MM.1S (cell line): ENCODE measurements at regions not wholly inside any gene's neighbourhood (a gene's known extent, or its start where the extent isn't known, plus 50 kb on each side); places are given as distances from the start of the nearest gene placed in this dataset.

Experiments
- DNase-seq: peaks from one replicate; pipeline ENCODE4 v3.0.0-alpha.2; 2015
- H2AFZ ChIP-seq: fragments of 300-600 bp; sonication (generic); 2 replicates; pipeline ENCODE4 v1.6.0; 2016; ENCODE audit warnings: antibody characterized with exemption, low read length
- H3F3A ChIP-seq: fragments of 300-600 bp; sonication (generic); 2 replicates; pipeline ENCODE4 v1.6.1; 2016; ENCODE audit warnings: mild to moderate bottlenecking, antibody characterized with exemption, low read length, moderate library complexity, mixed read lengths; ENCODE audit not compliant: insufficient read depth
- H3K27ac ChIP-seq: fragments of 300-600 bp; sonication (generic); 2 replicates; pipeline ENCODE4 v1.5.1; 2016; ENCODE audit warnings: mild to moderate bottlenecking, low read length
- H3K27me3 ChIP-seq: fragments of 300-600 bp; sonication (generic); replicated peaks from 2 replicates; pipeline ENCODE4 v1.6.0; 2016; ENCODE audit warnings: low read length; ENCODE audit not compliant: insufficient read depth
- H3K36me3 ChIP-seq: fragments of 300-600 bp; sonication (generic); replicated peaks from 2 replicates; pipeline ENCODE4 v1.6.1; 2016; ENCODE audit warnings: mild to moderate bottlenecking, low read length, mixed read lengths; ENCODE audit not compliant: insufficient read depth
- H3K4me1 ChIP-seq: fragments of 300-600 bp; sonication (generic); 2 replicates; pipeline ENCODE4 v1.6.1; 2016; ENCODE audit warnings: low read length, mixed read lengths
- H3K4me2 ChIP-seq: fragments of 300-600 bp; sonication (generic); 2 replicates; pipeline ENCODE4 v1.6.0; 2016; ENCODE audit warnings: low read depth, low read length
- H3K4me3 ChIP-seq: fragments of 300-600 bp; sonication (generic); 2 replicates; pipeline ENCODE4 v1.5.1; 2016; ENCODE audit warnings: low read length, mixed read lengths
- H3K79me2 ChIP-seq: fragments of 300-600 bp; sonication (generic); 2 replicates; pipeline ENCODE4 v1.6.1; 2016; ENCODE audit warnings: mixed run types, low read length, mixed read lengths
- H3K9ac ChIP-seq: fragments of 300-600 bp; sonication (generic); 2 replicates; pipeline ENCODE4 v1.6.1; 2016; ENCODE audit warnings: low read length, mixed read lengths
- H3K9me2 ChIP-seq: fragments of 300-600 bp; sonication (generic); replicated peaks from 2 replicates; pipeline ENCODE4 v1.6.1; 2016; ENCODE audit warnings: mild to moderate bottlenecking, low read length, mixed read lengths; ENCODE audit not compliant: insufficient read depth
- H3K9me3 ChIP-seq: fragments of 300-600 bp; sonication (generic); replicated peaks from 2 replicates; pipeline ENCODE4 v1.6.1; 2016; ENCODE audit warnings: mild to moderate bottlenecking, low read length, mixed read lengths; ENCODE audit not compliant: insufficient read depth
- H4K20me1 ChIP-seq: fragments of 300-600 bp; sonication (generic); 2 replicates; pipeline ENCODE4 v1.6.1; 2016; ENCODE audit warnings: mild to moderate bottlenecking, low read length, moderate library complexity, mixed read lengths; ENCODE audit not compliant: insufficient read depth
- CTCF ChIP-seq: fragments of 300-600 bp; sonication (generic); IDR thresholded peaks from 2 replicates; pipeline ENCODE4 v1.5.1; 2016; ENCODE audit warnings: antibody characterized with exemption, low read length, mixed read lengths
- EZH2 ChIP-seq: fragments of 300-600 bp; sonication (generic); optimal IDR thresholded peaks from 2 replicates; pipeline ENCODE3; 2017; ENCODE audit warnings: low read depth, mild to moderate bottlenecking, antibody characterized with exemption, low read length, mixed read lengths
- EZH2phosphoT487 ChIP-seq: fragments of 300-600 bp; sonication (generic); IDR thresholded peaks from 2 replicates; pipeline ENCODE4 v1.6.1; 2018; ENCODE audit warnings: antibody characterized with exemption, low read length

DNA sequence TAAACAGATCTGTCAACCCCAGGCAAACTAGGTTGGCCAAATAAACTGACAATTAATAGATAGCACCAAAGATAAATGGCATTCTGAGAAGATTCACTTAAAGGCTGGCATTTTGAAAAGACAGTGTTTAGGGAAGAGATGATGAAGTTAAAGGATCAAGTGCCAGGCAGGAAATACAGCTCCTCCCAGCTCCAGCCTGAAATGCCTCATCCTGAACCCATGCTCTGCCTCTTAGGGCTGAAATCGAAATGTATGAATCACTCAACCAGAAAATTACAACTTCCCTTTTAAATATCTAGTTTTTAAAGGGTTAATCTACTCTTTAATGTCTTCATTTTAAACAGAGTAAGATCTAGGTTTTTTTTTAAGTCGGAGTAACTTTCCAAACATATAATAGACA, 171.2 kb upstream of the UBL3 start:
- Histone ChIP-seq H3K9ac (no peak overlapping the region), H3F3A (no peaks in the 10 kb centered on the region), H3K9me2 (no peaks in the 10 kb centered on the region), H4K20me1 (no peaks in the 10 kb centered on the region), H3K9me3 (no peaks in the 10 kb centered on the region), H3K4me3 (no peak overlapping the region), H3K4me2 (no peak overlapping the region), H2AFZ (no peak overlapping the region), H3K79me2 (no peaks in the 10 kb centered on the region), H3K27ac (no peak overlapping the region), H3K27me3 (no peaks in the 10 kb centered on the region), H3K4me1 (no peaks in the 10 kb centered on the region), H3K36me3 (no peaks in the 10 kb centered on the region)
- DNase-seq = no peak
- TF ChIP-seq CTCF (no peak), EZH2 (no peak), EZH2phosphoT487 (no peak)

DNA sequence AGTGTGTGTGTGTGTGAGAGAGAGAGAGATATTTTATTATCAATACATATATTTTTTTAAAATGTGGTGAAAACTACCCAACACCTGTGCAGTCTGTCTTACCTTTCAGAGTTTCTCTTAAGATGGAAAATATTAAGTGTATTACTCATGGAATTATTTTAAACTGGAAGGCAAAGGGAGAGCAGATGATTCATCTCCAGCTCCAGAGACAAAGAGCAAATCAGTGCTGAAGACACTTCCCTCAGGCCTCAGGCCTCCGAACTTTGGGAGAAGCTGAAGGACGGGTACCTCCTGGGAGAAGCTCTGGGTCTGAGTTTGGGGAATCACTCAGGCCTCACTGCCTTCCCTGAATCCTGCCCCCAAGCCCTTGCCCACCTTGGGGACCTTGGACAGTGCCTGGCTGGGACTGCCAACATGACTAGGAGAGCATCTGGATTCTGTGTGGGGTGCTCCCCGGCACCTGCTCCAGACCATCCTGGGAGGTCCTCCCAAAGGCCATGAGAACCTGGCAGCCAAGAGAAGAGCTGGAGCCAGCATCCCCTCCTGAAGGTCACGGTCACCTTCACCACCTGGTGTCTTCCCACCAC, 170.4 kb upstream of the UBL3 start:
- Histone ChIP-seq H3K9me2 (no peaks in the 10 kb centered on the region), H3K79me2 (no peaks in the 10 kb centered on the region), H3K4me2 (no peak overlapping the region), H4K20me1 (no peaks in the 10 kb centered on the region), H3K36me3 (no peaks in the 10 kb centered on the region), H3K4me3 (no peak overlapping the region), H3K9me3 (no peaks in the 10 kb centered on the region), H3K9ac (no peak overlapping the region), H2AFZ (no peak overlapping the region), H3K27me3 (no peaks in the 10 kb centered on the region), H3K27ac (no peak overlapping the region), H3F3A (no peaks in the 10 kb centered on the region), H3K4me1 (no peaks in the 10 kb centered on the region)
- no peak for DNase-seq
- TF ChIP-seq EZH2phosphoT487 (no peak), EZH2 (no peak), CTCF (no peak)

DNA sequence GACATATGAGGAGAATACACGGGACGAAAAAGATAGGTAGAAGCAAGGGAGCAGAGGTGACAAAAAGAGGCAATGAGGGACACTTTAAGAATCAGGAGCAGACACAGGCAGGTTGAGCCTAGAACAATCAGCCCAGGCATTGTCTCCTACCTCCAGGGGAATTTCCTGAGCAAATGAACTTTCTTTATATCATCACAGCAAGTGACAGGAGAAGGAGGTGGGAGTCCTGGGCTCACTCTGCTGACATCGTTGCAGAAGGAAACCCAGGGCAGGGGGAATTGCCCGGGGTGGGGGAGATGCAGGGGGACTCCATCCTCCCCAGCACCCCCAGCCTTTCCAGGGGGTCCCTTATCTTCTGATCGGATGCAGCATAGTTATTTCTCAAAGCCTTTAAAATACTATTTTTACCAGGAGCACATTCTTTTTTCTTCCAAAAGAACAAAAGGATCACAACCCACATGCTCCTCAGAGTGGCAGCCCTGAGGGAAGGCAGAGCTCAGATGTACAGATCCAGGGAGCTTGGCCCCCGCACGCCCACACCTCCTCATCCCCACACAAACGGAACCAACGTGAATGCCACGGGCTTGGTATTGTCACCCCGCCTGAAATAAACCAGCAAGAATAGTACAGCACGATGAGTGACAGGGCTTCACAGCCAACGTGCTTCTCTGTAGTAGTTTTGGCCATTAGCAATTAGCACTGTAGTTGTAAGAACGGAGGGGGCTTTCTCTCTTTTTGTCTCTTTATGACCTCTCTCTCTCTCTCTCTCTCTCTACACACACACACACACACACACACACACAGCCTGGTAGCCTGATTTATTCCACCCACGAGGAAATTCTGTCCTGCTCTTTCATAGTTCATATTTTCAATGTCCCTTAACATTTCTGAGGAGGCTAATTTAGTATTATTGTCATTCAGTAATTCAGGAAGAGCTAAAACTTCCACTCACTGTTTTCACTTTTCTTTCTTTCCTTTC, 169.5 kb upstream of the UBL3 start:
- TF ChIP-seq EZH2phosphoT487 = no peak
- no peak for TF ChIP-seq CTCF
- TF ChIP-seq EZH2 = no peak
- no peak for DNase-seq
- Histone ChIP-seq H3K27ac (no peak overlapping the region), H2AFZ (no peak overlapping the region), H3K36me3 (no peaks in the 10 kb centered on the region), H3K4me2 (no peak overlapping the region), H3K27me3 (no peaks in the 10 kb centered on the region), H3K9me3 (no peaks in the 10 kb centered on the region), H3F3A (no peaks in the 10 kb centered on the region), H3K4me3 (no peak overlapping the region), H4K20me1 (no peaks in the 10 kb centered on the region), H3K9ac (no peak overlapping the region), H3K9me2 (no peaks in the 10 kb centered on the region), H3K79me2 (no peaks in the 10 kb centered on the region), H3K4me1 (no peaks in the 10 kb centered on the region)
